Brain microvascular endothelial cell (primary cell): ENCODE measurements at regions not wholly inside any gene's neighbourhood (a gene's known extent, or its start where the extent isn't known, plus 50 kb on each side); places are given as distances from the start of the nearest gene placed in this dataset.
"Not testable (repeated sequence)": the region's sequence is repeated elsewhere in the genome, so short reads cannot be mapped to it uniquely, and the experiment has no call there.

Source experiments
- DNase-seq: peaks from one replicate; pipeline ENCODE4 v3.0.0-alpha.2; 2020
- H3K27ac ChIP-seq: fragments of 250-450 bp; sonication (Bioruptor Pico); 2 replicates; pipeline ENCODE4 v1.5.1; 2020; ENCODE audit warnings: mild to moderate bottlenecking, moderate library complexity
- H3K27me3 ChIP-seq: fragments of 250-450 bp; sonication (Bioruptor Pico); replicated peaks from 2 replicates; pipeline ENCODE4 v1.5.1; 2020; ENCODE audit warnings: mild to moderate bottlenecking
- H3K36me3 ChIP-seq: fragments of 250-450 bp; sonication (Bioruptor Pico); replicated peaks from 2 replicates; pipeline ENCODE4 v1.5.1; 2020; ENCODE audit warnings: mild to moderate bottlenecking
- H3K4me3 ChIP-seq: 2 replicates; pipeline ENCODE4 v1.5.1; 2011; ENCODE audit warnings: low read depth, mild to moderate bottlenecking, control low read depth, low read length, moderate library complexity
- CTCF ChIP-seq: IDR thresholded peaks from 2 replicates; pipeline ENCODE4 v1.5.1; 2011; ENCODE audit warnings: low read depth, mild to moderate bottlenecking, moderate library complexity, low read length, control low read depth, inconsistent platforms; ENCODE audit errors: missing control alignments
- in situ Hi-C: cut with HindIII; loops from 2 replicates; pipeline ENCODE4 v1.10.0; 2017; ENCODE audit warnings: low sequenced_read_pairs, low pct_ligation_motif_present

GRCh38 chr4:83964996-83965541 is 429.2 kb downstream of the GPAT3 start:
- peak; percentile 47 for DNase-seq
- H3K27me3 ChIP-seq, result no peaks in the 10 kb centered on the region
- in situ Hi-C loops, result no loop called here
- no peak overlapping the region for H3K4me3 ChIP-seq
- no peak overlapping the region for H3K27ac ChIP-seq
- no peak for TF ChIP-seq CTCF
- no peaks in the 10 kb centered on the region for H3K36me3 ChIP-seq

DNA sequence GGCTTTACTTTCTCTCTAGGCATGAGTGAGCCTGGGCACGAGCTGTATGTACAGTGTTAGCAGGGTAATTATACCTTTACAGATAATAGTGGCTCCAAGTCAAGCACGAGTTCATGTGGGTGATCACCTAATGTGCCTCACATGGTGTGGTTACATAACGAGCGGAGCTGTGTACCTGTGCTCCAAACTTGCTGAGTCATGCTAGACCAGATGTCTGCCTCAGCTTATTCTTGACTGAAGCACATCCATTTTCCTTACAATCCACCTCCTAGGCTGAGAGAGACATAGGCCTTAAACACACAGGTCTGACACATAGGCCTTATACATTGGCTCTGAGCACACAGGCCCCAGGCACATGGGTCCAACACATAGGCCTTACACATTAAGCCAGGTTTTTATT is 426.6 kb downstream of the GPAT3 start:
- DNase-seq, result no peak
- no peak overlapping the region for H3K4me3 ChIP-seq
- TF ChIP-seq CTCF, result no peak
- no peak overlapping the region for H3K27ac ChIP-seq
- H3K27me3 ChIP-seq, result no peaks in the 10 kb centered on the region
- in situ Hi-C loops, result no loop called here
- H3K36me3 ChIP-seq, result no peaks in the 10 kb centered on the region

DNA sequence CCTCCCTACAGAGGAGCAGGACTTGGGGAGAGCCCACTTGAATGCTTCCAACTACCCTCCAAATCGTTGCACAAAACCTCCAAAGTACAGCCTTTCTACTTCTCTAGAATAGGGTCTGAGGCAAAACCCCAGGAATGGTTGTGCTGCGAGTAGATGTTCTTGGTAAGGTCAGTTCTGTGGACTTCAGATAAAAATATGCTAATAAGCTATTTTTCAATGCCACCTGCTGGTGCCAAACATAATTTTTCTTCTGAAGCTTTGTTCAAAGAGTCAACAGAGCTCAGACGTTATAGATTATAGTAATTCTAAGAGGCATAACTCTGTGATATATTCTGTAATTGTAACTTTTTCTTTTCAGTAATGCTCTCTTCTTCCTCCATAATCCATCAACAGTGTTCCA is 425.7 kb downstream of the GPAT3 start:
- Histone ChIP-seq H3K27ac (no peak overlapping the region), H3K4me3 (no peak overlapping the region), H3K27me3 (no peaks in the 10 kb centered on the region), H3K36me3 (no peaks in the 10 kb centered on the region)
- TF ChIP-seq CTCF, result peak; percentile 13
- DNase-seq, result peak; percentile 31
- in situ Hi-C loops, result no loop called here

DNA sequence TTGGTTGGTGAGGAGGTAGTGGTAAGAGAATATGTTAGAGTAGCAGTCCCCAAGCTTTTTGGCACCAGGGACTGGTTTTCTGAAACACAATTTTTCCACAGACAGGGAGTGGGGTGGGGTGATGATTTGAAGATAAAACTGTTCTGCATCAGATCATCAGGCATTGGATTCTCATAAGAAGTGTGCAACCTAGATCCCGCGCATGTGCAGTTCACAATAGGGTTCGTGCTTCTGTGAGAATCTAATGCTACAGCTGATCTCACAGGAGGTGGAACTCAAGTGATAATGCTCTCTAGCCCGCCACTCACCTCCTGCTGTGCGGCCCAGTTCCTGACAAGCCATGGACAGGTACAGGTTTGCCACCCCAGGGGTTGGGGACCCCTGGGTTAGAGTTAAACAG is 423.3 kb downstream of the GPAT3 start:
- no peak overlapping the region for H3K27ac ChIP-seq
- H3K4me3 ChIP-seq, result no peak overlapping the region
- TF ChIP-seq CTCF, result no peak
- H3K27me3 ChIP-seq, result no peaks in the 10 kb centered on the region
- in situ Hi-C loops, result no loop called here
- H3K36me3 ChIP-seq, result no peaks in the 10 kb centered on the region
- no peak for DNase-seq

- in situ Hi-C loops, result no loop called here
- H3K27me3 ChIP-seq, result no peaks in the 10 kb centered on the region
- no peak for TF ChIP-seq CTCF
- no peak for DNase-seq
- no peak overlapping the region for H3K27ac ChIP-seq
- no peaks in the 10 kb centered on the region for H3K36me3 ChIP-seq
- no peak overlapping the region for H3K4me3 ChIP-seq
These were observed 411.9 kb downstream of the GPAT3 start for GRCh38 chr4:83947830-83948193.

GRCh38 chr4:83947125-83947829 is 411.4 kb downstream of the GPAT3 start:
- no peak for DNase-seq
- Histone ChIP-seq H3K27ac (no peak overlapping the region), H3K27me3 (no peaks in the 10 kb centered on the region), H3K4me3 (no peak overlapping the region), H3K36me3 (no peaks in the 10 kb centered on the region)
- no peak for TF ChIP-seq CTCF
- in situ Hi-C loops, result no loop called here

- in situ Hi-C loops, H3K4me3 ChIP-seq, H3K36me3 ChIP-seq, H3K27ac ChIP-seq, H3K27me3 ChIP-seq, DNase-seq: not testable (repeated sequence)
These were observed 407.8 kb downstream of the GPAT3 start for GRCh38 chr4:83943691-83944090.
